GM12891 (cell line): ENCODE measurements at regions not wholly inside any gene's neighbourhood (a gene's known extent, or its start where the extent isn't known, plus 50 kb on each side); places are given as distances from the start of the nearest gene placed in this dataset.

Experiments used
- DNase-seq: peaks from one replicate; pipeline ENCODE4 v3.0.0; 2011; ENCODE audit warnings: low spot score; ENCODE audit not compliant: insufficient read length
- FAIRE-seq: peaks from 2 replicates; lab custom pipeline; 2011; peaks lifted over from hg19 to GRCh38; lab: Jason Lieb, UNC
- PAX5 ChIP-seq: IDR thresholded peaks from 2 replicates; pipeline ENCODE4 v1.6.1; 2011; ENCODE audit warnings: low read length, moderate library complexity, mild to moderate bottlenecking; ENCODE audit not compliant: insufficient read depth, severe bottlenecking
- POLR2A ChIP-seq: IDR thresholded peaks from 2 replicates; pipeline ENCODE4 v1.6.1; 2011; ENCODE audit warnings: low read depth, low read length, control low read depth
- POLR2AphosphoS5 ChIP-seq: IDR thresholded peaks from 2 replicates; pipeline ENCODE4 v1.6.1; 2011; ENCODE audit warnings: low read depth, low read length, control low read depth
- POU2F2 ChIP-seq: IDR thresholded peaks from 2 replicates; pipeline ENCODE4 v1.6.1; 2011; ENCODE audit warnings: low read depth, mild to moderate bottlenecking, control low read depth, low read length, moderate library complexity
- SPI1 ChIP-seq: IDR thresholded peaks from 2 replicates; pipeline ENCODE4 v1.6.1; 2011; ENCODE audit warnings: low read depth, low read length, control low read depth
- TAF1 ChIP-seq: IDR thresholded peaks from 2 replicates; pipeline ENCODE4 v1.6.1; 2011; ENCODE audit warnings: low read depth, low read length, control low read depth

DNA sequence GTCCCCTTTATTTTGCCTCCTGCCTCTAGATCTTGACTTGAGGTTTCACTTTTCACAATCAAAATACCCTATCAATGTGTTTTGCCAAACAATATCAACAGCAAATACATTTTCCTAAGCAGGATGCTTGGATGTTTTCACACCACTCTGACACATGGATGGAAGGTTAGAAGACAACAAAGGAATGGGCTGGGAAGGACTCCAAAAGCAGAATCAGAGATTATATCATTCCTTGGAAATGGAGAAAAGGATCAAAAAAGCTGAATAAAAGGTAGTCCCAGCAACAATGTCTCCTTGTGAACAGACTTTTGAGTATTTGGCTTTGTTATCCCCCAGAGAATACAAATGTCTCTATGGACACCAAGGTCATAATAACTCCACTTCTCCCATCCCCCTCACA, 170.8 kb downstream of the ETAA1 start:
- TF ChIP-seq TAF1 (no peak), SPI1 (no peak), POU2F2 (no peak), POLR2AphosphoS5 (no peak), POLR2A (no peak), PAX5 (no peak)
- no peak for FAIRE-seq
- no peak for DNase-seq

DNA sequence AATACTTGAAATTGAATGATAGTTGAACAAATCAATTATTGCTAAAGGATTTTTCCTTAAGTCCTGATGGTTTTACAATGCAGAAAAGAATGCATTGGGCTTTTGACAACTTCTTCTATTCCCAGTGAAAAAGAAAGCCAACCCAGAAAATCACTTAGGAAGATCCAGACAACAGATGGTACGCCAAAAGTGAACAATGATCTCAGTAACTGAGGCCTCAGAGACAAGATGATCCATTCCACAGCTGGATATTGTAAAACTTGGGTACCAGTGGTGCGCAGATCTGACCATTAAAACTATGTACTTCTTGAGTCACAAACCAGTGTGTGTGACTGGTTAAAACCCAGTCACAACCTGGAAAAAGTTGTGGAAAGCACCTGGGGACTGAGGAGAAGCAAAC, 173.5 kb downstream of the ETAA1 start:
- TF ChIP-seq SPI1 (no peak), POU2F2 (no peak), TAF1 (no peak), POLR2AphosphoS5 (no peak), POLR2A (no peak), PAX5 (no peak)
- DNase-seq (no peak), FAIRE-seq (no peak)

DNA sequence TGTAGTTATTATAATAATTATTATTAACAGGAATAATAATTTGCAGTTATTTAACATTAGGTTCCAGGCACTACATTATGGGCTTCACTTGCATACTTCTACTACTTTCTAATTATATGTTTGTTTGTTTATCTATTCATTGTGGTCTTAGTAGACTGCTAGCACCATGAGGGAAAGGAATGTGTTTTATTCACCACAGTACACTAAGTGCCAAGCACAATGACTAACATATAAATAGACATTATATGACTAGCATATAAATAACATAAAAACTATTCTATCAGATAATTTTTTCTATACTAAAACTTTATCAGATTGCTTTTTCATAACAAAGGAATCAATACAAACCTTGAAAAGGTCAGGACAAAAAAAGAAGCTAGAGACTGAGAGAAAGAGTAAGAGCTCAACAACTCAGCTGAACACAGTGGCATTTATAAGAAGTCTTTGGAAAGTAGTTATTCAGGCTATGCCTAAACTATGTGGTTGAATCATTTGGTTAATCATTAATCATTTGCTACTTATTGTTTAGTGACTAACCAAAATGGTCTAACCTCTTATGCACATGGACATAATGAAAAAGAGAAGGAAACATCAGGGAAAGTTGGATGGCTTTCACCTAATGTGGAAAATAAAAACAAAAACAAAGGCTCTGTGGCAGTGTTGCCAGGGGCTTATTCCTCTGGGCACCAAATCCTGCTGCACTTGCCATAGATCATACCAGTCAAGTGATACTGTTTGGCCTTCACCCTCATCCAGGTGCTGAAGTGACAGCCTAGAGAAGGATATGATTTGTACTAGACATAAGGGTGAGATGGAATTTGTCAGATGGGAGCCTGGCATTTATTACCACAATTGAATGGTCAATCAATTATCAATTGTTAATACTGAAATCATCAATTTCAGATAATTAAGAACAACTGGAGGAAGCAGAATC, 174.9 kb downstream of the ETAA1 start:
- FAIRE-seq (no peak), DNase-seq (no peak)
- no peak for TF ChIP-seq TAF1
- TF ChIP-seq PAX5: no peak
- no peak for TF ChIP-seq POU2F2
- no peak for TF ChIP-seq POLR2A
- TF ChIP-seq SPI1: no peak
- no peak for TF ChIP-seq POLR2AphosphoS5

DNA sequence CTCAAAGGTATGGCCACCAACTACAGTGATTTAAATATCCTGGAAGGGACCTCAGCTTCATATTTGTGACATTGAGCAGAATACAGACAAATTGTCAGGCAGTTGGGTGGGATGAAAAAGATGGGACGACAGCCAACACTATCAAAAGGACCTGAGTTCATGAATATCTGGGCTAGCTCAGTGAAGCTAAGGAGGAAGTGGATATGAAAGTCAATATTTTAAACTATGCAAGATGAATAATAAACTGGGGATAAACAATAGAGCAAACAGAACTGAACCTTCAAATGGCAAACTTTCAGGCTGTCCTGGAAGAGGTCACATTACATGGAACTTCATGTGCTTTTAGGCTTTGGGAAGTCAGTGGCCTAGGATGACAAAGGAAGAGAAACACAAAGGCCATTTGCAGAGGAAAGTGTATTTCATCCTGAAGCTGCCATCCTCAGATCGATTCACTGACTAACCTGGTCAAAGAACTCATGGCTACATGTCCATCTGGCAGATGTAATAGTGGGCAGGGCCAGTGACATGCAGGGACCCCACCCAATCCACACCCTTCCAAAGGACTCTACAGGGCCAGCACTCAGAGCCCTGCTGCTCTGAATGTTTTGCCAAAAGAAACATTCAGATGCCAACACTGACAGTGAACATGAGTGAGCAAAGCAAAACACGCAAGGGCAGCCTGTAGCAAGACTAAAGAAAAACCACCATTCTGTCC, 175.7 kb downstream of the ETAA1 start:
- DNase-seq: no peak
- no peak for TF ChIP-seq SPI1
- TF ChIP-seq POLR2AphosphoS5: no peak
- no peak for TF ChIP-seq POLR2A
- no peak for TF ChIP-seq POU2F2
- TF ChIP-seq PAX5: no peak
- no peak for TF ChIP-seq TAF1
- FAIRE-seq: no peak

DNA sequence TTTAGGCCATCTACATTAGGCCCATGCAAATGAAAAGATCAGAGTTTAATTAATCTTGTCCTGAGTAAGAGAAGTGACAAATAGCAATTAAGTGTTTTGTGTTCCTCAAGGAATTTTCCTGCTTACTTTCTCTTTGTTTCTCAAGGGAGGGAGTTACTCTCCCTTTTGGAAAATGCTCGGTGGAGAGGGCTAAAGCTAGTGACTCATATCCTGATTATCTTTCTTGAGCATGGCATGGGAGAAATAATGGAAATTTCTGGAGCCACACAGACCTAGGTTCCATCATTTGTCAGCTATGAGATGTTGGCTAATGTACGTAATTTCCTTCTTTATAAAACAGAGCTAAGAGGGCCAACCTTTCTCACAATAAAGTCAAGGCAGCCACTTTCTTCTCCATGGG, 177.1 kb downstream of the ETAA1 start:
- DNase-seq: no peak
- TF ChIP-seq POLR2A: no peak
- no peak for TF ChIP-seq PAX5
- TF ChIP-seq TAF1: no peak
- TF ChIP-seq POLR2AphosphoS5: no peak
- TF ChIP-seq SPI1: no peak
- no peak for TF ChIP-seq POU2F2
- no peak for FAIRE-seq

DNA sequence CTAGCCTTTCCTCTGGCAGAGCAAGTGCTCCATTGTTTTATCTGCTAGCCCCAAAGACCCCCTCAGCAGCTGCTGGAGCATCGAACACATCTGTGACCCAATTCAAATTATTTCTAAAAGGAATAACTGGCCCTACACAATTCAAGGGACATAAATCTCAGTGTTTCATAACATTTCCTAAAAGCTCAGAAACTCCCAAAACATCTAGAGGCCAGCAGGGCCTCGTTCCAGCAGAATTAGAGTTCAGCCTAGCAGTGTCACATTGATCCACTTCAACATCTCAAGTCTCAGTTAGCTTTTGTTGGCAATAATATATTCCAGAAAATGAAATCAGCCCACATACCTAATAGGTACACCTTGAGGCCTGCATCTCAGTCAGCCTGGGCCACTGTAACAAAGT, 179.1 kb downstream of the ETAA1 start:
- TF ChIP-seq POU2F2 (no peak), POLR2AphosphoS5 (no peak), TAF1 (no peak), SPI1 (no peak), PAX5 (no peak)
- no peak for FAIRE-seq
- DNase-seq: no peak

DNA sequence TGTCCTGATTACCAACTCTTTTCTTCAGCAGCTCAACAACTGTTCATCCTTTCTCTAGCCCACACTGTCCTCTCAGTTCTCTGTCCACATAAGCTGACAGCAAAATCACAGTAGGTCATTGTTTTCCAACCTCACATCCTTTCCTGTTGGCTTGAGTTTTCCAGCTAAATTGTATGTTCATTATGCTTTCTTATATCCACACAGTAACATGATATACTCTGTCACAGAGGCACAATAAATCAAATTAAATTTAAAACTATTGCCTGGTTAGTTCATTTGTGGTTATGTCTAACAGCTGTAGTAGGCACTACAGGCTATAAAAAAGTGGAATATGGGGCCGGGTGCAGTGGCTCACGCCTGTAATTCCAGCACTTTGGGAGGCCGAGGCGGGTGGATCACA, 179.9 kb downstream of the ETAA1 start:
- peak; percentile 45 for FAIRE-seq
- no peak for TF ChIP-seq SPI1
- no peak for TF ChIP-seq POLR2AphosphoS5
- TF ChIP-seq PAX5: no peak
- TF ChIP-seq POU2F2: no peak
- no peak for TF ChIP-seq TAF1
- TF ChIP-seq POLR2A: no peak
- DNase-seq: no peak

DNA sequence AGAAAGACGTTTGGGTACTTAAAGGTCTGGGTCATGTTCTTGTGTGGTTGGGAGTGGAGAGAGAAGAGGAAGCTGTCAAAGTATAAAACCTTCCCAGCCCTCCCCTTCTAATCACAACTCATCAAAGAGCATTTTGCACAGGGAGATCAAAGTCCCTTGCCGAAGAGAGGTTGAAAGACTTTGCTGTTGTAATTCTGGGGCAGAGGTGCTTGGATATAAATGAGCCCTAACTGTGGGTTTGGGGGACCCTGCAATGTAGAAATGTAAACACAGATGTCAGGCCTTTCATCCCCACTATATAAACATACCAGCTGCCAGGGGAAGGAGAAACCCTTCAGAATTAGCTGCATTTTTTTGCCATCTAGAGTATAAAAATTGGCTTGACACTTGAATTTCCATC, 182.1 kb downstream of the ETAA1 start:
- DNase-seq: no peak
- no peak for FAIRE-seq
- TF ChIP-seq PAX5 (no peak), TAF1 (no peak), POLR2A (no peak), POU2F2 (no peak), POLR2AphosphoS5 (no peak), SPI1 (no peak)

DNA sequence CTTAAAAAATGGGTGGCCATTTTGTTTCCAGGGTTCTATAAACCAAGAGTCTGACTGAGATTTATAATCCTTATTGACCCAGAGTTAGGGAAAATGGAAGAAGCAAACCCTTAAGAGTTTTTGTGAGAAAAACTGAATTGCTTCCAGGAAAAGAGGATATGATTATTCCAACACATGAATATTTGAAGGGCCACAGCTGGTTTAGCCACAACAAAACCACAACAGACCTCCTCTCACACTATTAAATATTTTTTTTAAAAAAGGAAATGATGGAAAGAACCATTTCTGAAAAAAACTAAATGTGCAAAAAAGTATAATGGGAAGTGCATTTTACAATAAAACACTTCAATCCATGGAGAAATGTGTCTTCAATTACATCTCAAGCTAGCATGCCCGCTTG, 182.7 kb downstream of the ETAA1 start:
- no peak for TF ChIP-seq POLR2A
- TF ChIP-seq SPI1: no peak
- no peak for TF ChIP-seq PAX5
- TF ChIP-seq POLR2AphosphoS5: no peak
- TF ChIP-seq TAF1: no peak
- no peak for TF ChIP-seq POU2F2
- DNase-seq (no peak), FAIRE-seq (no peak)

DNA sequence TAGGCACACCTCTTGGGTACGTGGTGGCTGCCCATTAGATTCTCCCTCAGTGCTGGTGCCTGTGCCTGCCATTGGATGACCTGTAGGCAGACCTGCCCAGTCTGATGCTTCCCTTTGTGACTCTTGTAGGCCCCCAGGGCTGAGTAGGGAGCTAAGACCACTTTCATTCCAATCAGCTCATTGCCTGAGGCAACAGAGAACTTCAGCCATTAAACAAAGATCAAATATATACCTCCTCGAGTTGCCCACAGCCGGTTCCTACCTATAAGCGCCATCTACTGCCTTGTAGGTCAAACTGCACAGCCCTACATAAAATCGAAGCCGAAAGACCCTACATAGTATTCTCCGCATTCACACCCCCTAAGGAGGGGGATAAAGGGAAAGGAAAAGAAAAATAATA, 184.6 kb downstream of the ETAA1 start:
- TF ChIP-seq PAX5 (no peak), POLR2A (no peak), SPI1 (no peak), POU2F2 (no peak), POLR2AphosphoS5 (no peak), TAF1 (no peak)
- no peak for DNase-seq
- no peak for FAIRE-seq
